NCI-H1105 treated with DMSO at 0.1 percent for 48 hours (cell line): ENCODE measurements at regions not wholly inside any gene's neighbourhood (a gene's known extent, or its start where the extent isn't known, plus 50 kb on each side); places are given as distances from the start of the nearest gene placed in this dataset.
"Not testable (repeated sequence)": the region's sequence is repeated elsewhere in the genome, so short reads cannot be mapped to it uniquely, and the experiment has no call there.

ENCODE experiments used
- DNase-seq: peaks from one replicate; lab custom pipeline; 2025; lab: John Stamatoyannopoulos, UW

- DNase-seq = no peak
Observed at GRCh38 chr22:49413551-49413950, 414.1 kb downstream of the BRD1 start.

- no peak for DNase-seq
Observed at GRCh38 chr22:49413146-49413545, 414.5 kb downstream of the BRD1 start.

- DNase-seq = no peak
Observed at GRCh38 chr22:49412236-49412635, 415.4 kb downstream of the BRD1 start.

GRCh38 chr22:49411236-49411635 is 416.4 kb downstream of the BRD1 start:
- no peak for DNase-seq

GRCh38 chr22:49408102-49408836 is 419.4 kb downstream of the BRD1 start:
- DNase-seq = no peak

GRCh38 chr22:49406879-49407587 is 420.6 kb downstream of the BRD1 start:
- no peak for DNase-seq

- no peak for DNase-seq
Observed at GRCh38 chr22:49406047-49406650, 421.5 kb downstream of the BRD1 start.

GRCh38 chr22:49405590-49405989 is 422.1 kb downstream of the BRD1 start:
- DNase-seq = no peak

GRCh38 chr22:49404576-49405241 is 423.0 kb downstream of the BRD1 start:
- no peak for DNase-seq

- no peak for DNase-seq
Observed at GRCh38 chr22:49404020-49404419, 423.7 kb downstream of the BRD1 start.

- no peak for DNase-seq
Observed at GRCh38 chr22:49403102-49403501, 424.6 kb downstream of the BRD1 start.

GRCh38 chr22:49402169-49402568 is 425.5 kb downstream of the BRD1 start:
- no peak for DNase-seq

- DNase-seq = no peak
Observed at GRCh38 chr22:49400941-49401598, 426.6 kb downstream of the BRD1 start.

- DNase-seq = no peak
Observed at GRCh38 chr22:49400136-49400940, 427.3 kb downstream of the BRD1 start.

- no peak for DNase-seq
Observed at GRCh38 chr22:49398646-49399045, 429.0 kb downstream of the BRD1 start.

- no peak for DNase-seq
Observed at GRCh38 chr22:49398115-49398514, 429.6 kb downstream of the BRD1 start.

GRCh38 chr22:49396817-49397216 is 430.9 kb downstream of the BRD1 start:
- DNase-seq = no peak

GRCh38 chr22:49395617-49396016 is 432.1 kb downstream of the BRD1 start:
- DNase-seq = no peak

- not testable (repeated sequence) for DNase-seq
Observed at GRCh38 chr22:49395062-49395461, 432.6 kb downstream of the BRD1 start.

GRCh38 chr22:49394116-49394785 is 433.4 kb downstream of the BRD1 start:
- DNase-seq = no peak

- DNase-seq = no peak
Observed at GRCh38 chr22:49393526-49393925, 434.1 kb downstream of the BRD1 start.
